ENCODE measurements at regions not wholly inside any gene's neighbourhood (a gene's known extent, or its start where the extent isn't known, plus 50 kb on each side); places are given as distances from the start of the nearest gene placed in this dataset.

- H3K4me1 Mint-ChIP-seq (ENCODE audit: low read depth, unreplicated experiment), result peaks cover 7% of the 10 kb centered on the region
- no peak overlapping the region for H3K27ac Mint-ChIP-seq (ENCODE audit: unreplicated experiment)
- H3K36me3 Mint-ChIP-seq (ENCODE audit: unreplicated experiment), result no peaks in the 10 kb centered on the region
- TF ChIP-seq, protein P1, sequence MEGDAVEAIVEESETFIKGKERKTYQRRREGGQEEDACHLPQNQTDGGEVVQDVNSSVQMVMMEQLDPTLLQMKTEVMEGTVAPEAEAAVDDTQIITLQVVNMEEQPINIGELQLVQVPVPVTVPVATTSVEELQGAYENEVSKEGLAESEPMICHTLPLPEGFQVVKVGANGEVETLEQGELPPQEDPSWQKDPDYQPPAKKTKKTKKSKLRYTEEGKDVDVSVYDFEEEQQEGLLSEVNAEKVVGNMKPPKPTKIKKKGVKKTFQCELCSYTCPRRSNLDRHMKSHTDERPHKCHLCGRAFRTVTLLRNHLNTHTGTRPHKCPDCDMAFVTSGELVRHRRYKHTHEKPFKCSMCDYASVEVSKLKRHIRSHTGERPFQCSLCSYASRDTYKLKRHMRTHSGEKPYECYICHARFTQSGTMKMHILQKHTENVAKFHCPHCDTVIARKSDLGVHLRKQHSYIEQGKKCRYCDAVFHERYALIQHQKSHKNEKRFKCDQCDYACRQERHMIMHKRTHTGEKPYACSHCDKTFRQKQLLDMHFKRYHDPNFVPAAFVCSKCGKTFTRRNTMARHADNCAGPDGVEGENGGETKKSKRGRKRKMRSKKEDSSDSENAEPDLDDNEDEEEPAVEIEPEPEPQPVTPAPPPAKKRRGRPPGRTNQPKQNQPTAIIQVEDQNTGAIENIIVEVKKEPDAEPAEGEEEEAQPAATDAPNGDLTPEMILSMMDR (IDR thresholded peaks at IDR 0.05; ENCODE audit: partially characterized antibody, unreplicated experiment), result no peak
- H3K9me3 Mint-ChIP-seq (ENCODE audit: unreplicated experiment), result peaks cover 2% of the 10 kb centered on the region
- no peak for DNase-seq
- no peaks in the 10 kb centered on the region for H3K27me3 Mint-ChIP-seq (ENCODE audit: unreplicated experiment)
- H3K4me3 Mint-ChIP-seq (ENCODE audit: unreplicated experiment), result no peak overlapping the region
Observed at GRCh38 chr7:51878865-51879264, 562.3 kb upstream of the COBL start.

DNA sequence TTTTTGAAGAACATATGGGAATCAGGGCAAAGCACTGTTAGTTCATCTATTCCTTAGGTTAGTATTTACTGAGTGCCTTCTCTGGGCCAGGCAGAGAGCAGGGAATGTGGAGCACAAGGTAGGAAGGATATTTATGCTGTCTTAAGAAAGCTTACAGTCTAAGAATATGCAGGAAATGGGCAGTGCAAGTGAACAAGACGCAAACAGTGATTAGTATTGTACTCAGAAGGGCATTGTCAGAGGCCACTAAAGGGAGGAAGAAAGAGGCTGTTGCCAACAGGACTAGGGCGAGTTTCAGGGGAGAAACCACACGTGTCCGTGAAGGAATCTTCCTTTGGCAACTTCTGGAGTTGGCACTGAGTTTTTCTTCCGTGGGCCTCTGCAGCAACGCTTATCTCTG lies 552.8 kb upstream of the COBL start:
- peaks cover 6% of the 10 kb centered on the region for H3K4me1 Mint-ChIP-seq (ENCODE audit: low read depth, unreplicated experiment)
- DNase-seq, result no peak
- no peaks in the 10 kb centered on the region for H3K9me3 Mint-ChIP-seq (ENCODE audit: unreplicated experiment)
- H3K4me3 Mint-ChIP-seq (ENCODE audit: unreplicated experiment), result no peak overlapping the region
- TF ChIP-seq, protein P1 (IDR thresholded peaks at IDR 0.05; ENCODE audit: partially characterized antibody, unreplicated experiment), result no peak
- H3K36me3 Mint-ChIP-seq (ENCODE audit: unreplicated experiment), result no peaks in the 10 kb centered on the region
- H3K27me3 Mint-ChIP-seq (ENCODE audit: unreplicated experiment), result no peaks in the 10 kb centered on the region
- no peak overlapping the region for H3K27ac Mint-ChIP-seq (ENCODE audit: unreplicated experiment)

GRCh38 chr7:51867117-51867516 lies 550.5 kb upstream of the COBL start:
- no peaks in the 10 kb centered on the region for H3K9me3 Mint-ChIP-seq (ENCODE audit: unreplicated experiment)
- no peak overlapping the region for H3K4me3 Mint-ChIP-seq (ENCODE audit: unreplicated experiment)
- TF ChIP-seq, protein P1 (IDR thresholded peaks at IDR 0.05; ENCODE audit: partially characterized antibody, unreplicated experiment), result no peak
- H3K36me3 Mint-ChIP-seq (ENCODE audit: unreplicated experiment), result no peaks in the 10 kb centered on the region
- no peaks in the 10 kb centered on the region for H3K27me3 Mint-ChIP-seq (ENCODE audit: unreplicated experiment)
- H3K4me1 Mint-ChIP-seq (ENCODE audit: low read depth, unreplicated experiment), result peaks cover 8% of the 10 kb centered on the region
- no peak overlapping the region for H3K27ac Mint-ChIP-seq (ENCODE audit: unreplicated experiment)
- no peak for DNase-seq

DNA sequence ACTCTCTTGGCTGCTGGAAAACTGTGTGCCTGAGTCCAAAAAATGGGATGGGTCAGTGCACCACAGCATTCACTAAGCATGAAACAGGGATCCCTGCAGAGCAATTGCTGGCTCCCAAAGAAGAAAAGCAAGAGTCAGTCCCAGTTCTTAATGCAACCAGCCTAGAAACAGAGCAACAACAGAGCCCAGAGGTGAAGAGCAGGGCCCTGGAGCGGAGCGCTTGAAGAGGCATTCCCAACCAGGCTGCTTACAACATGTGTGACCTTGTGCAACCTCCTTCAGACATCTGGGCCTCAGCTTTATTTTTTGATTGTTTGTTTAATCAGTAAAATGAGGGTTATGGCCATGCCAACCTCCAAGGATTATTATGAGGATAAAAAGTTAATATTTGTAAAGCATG lies 543.7 kb upstream of the COBL start:
- H3K27me3 Mint-ChIP-seq (ENCODE audit: unreplicated experiment), result no peaks in the 10 kb centered on the region
- H3K4me3 Mint-ChIP-seq (ENCODE audit: unreplicated experiment), result no peak overlapping the region
- peaks cover 2% of the 10 kb centered on the region for H3K9me3 Mint-ChIP-seq (ENCODE audit: unreplicated experiment)
- no peak overlapping the region for H3K27ac Mint-ChIP-seq (ENCODE audit: unreplicated experiment)
- TF ChIP-seq, protein P1 (IDR thresholded peaks at IDR 0.05; ENCODE audit: partially characterized antibody, unreplicated experiment), result no peak
- peaks cover 5% of the 10 kb centered on the region for H3K4me1 Mint-ChIP-seq (ENCODE audit: low read depth, unreplicated experiment)
- no peaks in the 10 kb centered on the region for H3K36me3 Mint-ChIP-seq (ENCODE audit: unreplicated experiment)
- no peak for DNase-seq

DNA sequence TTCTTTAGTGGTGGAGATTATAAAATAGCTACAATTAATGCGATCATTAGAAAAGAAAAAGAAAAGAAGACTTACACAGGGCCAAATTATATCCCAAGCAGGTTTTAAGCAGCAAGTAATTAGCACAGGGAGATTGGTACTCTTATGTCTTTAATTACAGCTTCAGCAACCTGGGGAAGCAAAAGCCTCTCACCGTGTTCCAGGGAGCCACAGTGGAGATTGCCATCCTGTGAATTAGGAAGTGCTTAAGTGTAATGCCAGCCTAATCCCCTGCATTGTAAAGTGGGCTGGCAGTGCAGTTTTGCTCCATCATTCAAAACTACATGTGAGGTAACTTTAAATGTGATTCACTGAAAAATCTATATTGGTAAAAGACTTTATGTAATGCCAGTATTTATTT lies 533.5 kb upstream of the COBL start:
- Mint-ChIP-seq H3K9me3 (ENCODE audit: unreplicated experiment) (peaks cover 4% of the 10 kb centered on the region), H3K27ac (ENCODE audit: unreplicated experiment) (no peak overlapping the region), H3K27me3 (ENCODE audit: unreplicated experiment) (no peaks in the 10 kb centered on the region), H3K36me3 (ENCODE audit: unreplicated experiment) (no peaks in the 10 kb centered on the region), H3K4me3 (ENCODE audit: unreplicated experiment) (no peak overlapping the region), H3K4me1 (ENCODE audit: low read depth, unreplicated experiment) (no peaks in the 10 kb centered on the region)
- DNase-seq, result no peak
- TF ChIP-seq, protein P1 (IDR thresholded peaks at IDR 0.05; ENCODE audit: partially characterized antibody, unreplicated experiment), result no peak
